ENCODE measurements at regions not wholly inside any gene's neighbourhood (a gene's known extent, or its start where the extent isn't known, plus 50 kb on each side); places are given as distances from the start of the nearest gene placed in this dataset.

GRCh38 chr5:110265162-110265561 lies 461.3 kb downstream of the TMEM232 start:
- Histone ChIP-seq H3K9ac (no peak overlapping the region), H2AFZ (no peak overlapping the region), H3K9me3 (ENCODE audit: control insufficient read depth, low read length) (no peaks in the 10 kb centered on the region), H3K4me1 (no peaks in the 10 kb centered on the region), H3K27me3 (ENCODE audit: control insufficient read depth, insufficient read depth, low read length) (no peaks in the 10 kb centered on the region), H3K27ac (no peak overlapping the region), H3K36me3 (ENCODE audit: control insufficient read depth, insufficient read depth, low read length) (no peaks in the 10 kb centered on the region), H3K4me2 (ENCODE audit: low read length) (no peak overlapping the region), H3K79me2 (no peaks in the 10 kb centered on the region), H3K4me3 (ENCODE audit: low read depth, low read length) (no peak overlapping the region)
- TF ChIP-seq CTCF (IDR thresholded peaks at IDR 0.05), result no peak

- H3K4me2 ChIP-seq (ENCODE audit: low read length), result no peak overlapping the region
- H3K4me1 ChIP-seq, result no peaks in the 10 kb centered on the region
- no peaks in the 10 kb centered on the region for H3K27me3 ChIP-seq (ENCODE audit: control insufficient read depth, insufficient read depth, low read length)
- H3K36me3 ChIP-seq (ENCODE audit: control insufficient read depth, insufficient read depth, low read length), result no peaks in the 10 kb centered on the region
- TF ChIP-seq CTCF (IDR thresholded peaks at IDR 0.05), result no peak
- no peak overlapping the region for H3K4me3 ChIP-seq (ENCODE audit: low read depth, low read length)
- H3K9ac ChIP-seq, result no peak overlapping the region
- no peak overlapping the region for H3K27ac ChIP-seq
- H3K79me2 ChIP-seq, result no peaks in the 10 kb centered on the region
- no peak overlapping the region for H2AFZ ChIP-seq
- H3K9me3 ChIP-seq (ENCODE audit: control insufficient read depth, low read length), result no peaks in the 10 kb centered on the region
Observed at GRCh38 chr5:110267714-110268113, 458.8 kb downstream of the TMEM232 start.

GRCh38 chr5:110268283-110268682 lies 458.2 kb downstream of the TMEM232 start:
- no peak overlapping the region for H3K27ac ChIP-seq
- no peak overlapping the region for H3K4me3 ChIP-seq (ENCODE audit: low read depth, low read length)
- no peaks in the 10 kb centered on the region for H3K9me3 ChIP-seq (ENCODE audit: control insufficient read depth, low read length)
- TF ChIP-seq CTCF (IDR thresholded peaks at IDR 0.05), result no peak
- no peak overlapping the region for H3K4me2 ChIP-seq (ENCODE audit: low read length)
- no peaks in the 10 kb centered on the region for H3K4me1 ChIP-seq
- no peak overlapping the region for H3K9ac ChIP-seq
- no peaks in the 10 kb centered on the region for H3K27me3 ChIP-seq (ENCODE audit: control insufficient read depth, insufficient read depth, low read length)
- no peaks in the 10 kb centered on the region for H3K36me3 ChIP-seq (ENCODE audit: control insufficient read depth, insufficient read depth, low read length)
- H3K79me2 ChIP-seq, result no peaks in the 10 kb centered on the region
- H2AFZ ChIP-seq, result no peak overlapping the region

- H2AFZ ChIP-seq, result no peak overlapping the region
- H3K79me2 ChIP-seq, result no peaks in the 10 kb centered on the region
- no peak overlapping the region for H3K27ac ChIP-seq
- no peak for TF ChIP-seq CTCF (IDR thresholded peaks at IDR 0.05)
- no peak overlapping the region for H3K4me2 ChIP-seq (ENCODE audit: low read length)
- H3K9ac ChIP-seq, result no peak overlapping the region
- H3K4me3 ChIP-seq (ENCODE audit: low read depth, low read length), result no peak overlapping the region
- no peaks in the 10 kb centered on the region for H3K36me3 ChIP-seq (ENCODE audit: control insufficient read depth, insufficient read depth, low read length)
- no peaks in the 10 kb centered on the region for H3K27me3 ChIP-seq (ENCODE audit: control insufficient read depth, insufficient read depth, low read length)
- no peaks in the 10 kb centered on the region for H3K9me3 ChIP-seq (ENCODE audit: control insufficient read depth, low read length)
- no peaks in the 10 kb centered on the region for H3K4me1 ChIP-seq
Observed at GRCh38 chr5:110268985-110269384, 457.5 kb downstream of the TMEM232 start.

- Histone ChIP-seq H3K79me2 (no peaks in the 10 kb centered on the region), H2AFZ (no peak overlapping the region), H3K4me3 (ENCODE audit: low read depth, low read length) (no peak overlapping the region), H3K4me2 (ENCODE audit: low read length) (no peak overlapping the region), H3K36me3 (ENCODE audit: control insufficient read depth, insufficient read depth, low read length) (no peaks in the 10 kb centered on the region), H3K27me3 (ENCODE audit: control insufficient read depth, insufficient read depth, low read length) (no peaks in the 10 kb centered on the region), H3K9me3 (ENCODE audit: control insufficient read depth, low read length) (no peaks in the 10 kb centered on the region), H3K27ac (no peak overlapping the region), H3K4me1 (no peaks in the 10 kb centered on the region), H3K9ac (no peak overlapping the region)
- no peak for TF ChIP-seq CTCF (IDR thresholded peaks at IDR 0.05)
Observed at GRCh38 chr5:110269478-110270142, 456.9 kb downstream of the TMEM232 start.

Data from parathyroid adenoma (tissue), 2 donors.